ENCODE measurements at regions not wholly inside any gene's neighbourhood (a gene's known extent, or its start where the extent isn't known, plus 50 kb on each side); places are given as distances from the start of the nearest gene placed in this dataset.
A peak's percentile ranks its signal among the peaks of the same experiment; 100 is the strongest.

- no peak overlapping the region for H3K4me3 ChIP-seq (replicated peaks in 1 of 3; ENCODE audit: insufficient read depth in 1 of 3, low read depth in 1 of 3, low read length in 3 of 3)
- H3K79me2 ChIP-seq (ENCODE audit: control insufficient read depth, insufficient read depth, low read length), result no peaks in the 10 kb centered on the region
- POLR2A ChIA-PET, result no interaction called here
- H3K9ac ChIP-seq (replicated peaks; ENCODE audit: extremely low read depth, insufficient read depth, low read length), result no peak overlapping the region
- H4K20me1 ChIP-seq (replicated peaks; ENCODE audit: control insufficient read depth, extremely low read depth, insufficient read depth, low read length), result no peaks in the 10 kb centered on the region
- peaks cover 2% of the 10 kb centered on the region for H3K9me3 ChIP-seq (replicated peaks; ENCODE audit: control insufficient read depth, insufficient read depth, low read length)
- FAIRE-seq, result peak; percentile 72
- H3K4me2 ChIP-seq (ENCODE audit: insufficient read depth, low read length), result no peak overlapping the region
- no peaks in the 10 kb centered on the region for H3K36me3 ChIP-seq (ENCODE audit: control insufficient read depth in 2 of 2, extremely low read depth in 1 of 2, insufficient read depth in 2 of 2, low read length in 2 of 2)
- intact Hi-C loops (cut with micrococcal nuclease) (no loop called here), dilution Hi-C loops (cut with MboI; ENCODE audit: extremely low pct_ligation_motif_present, low sequenced_read_pairs) (no loop called here)
- no peaks in the 10 kb centered on the region for H3K27me3 ChIP-seq (ENCODE audit: control insufficient read depth in 2 of 2, insufficient read depth in 2 of 2, low read length in 2 of 2)
- DNase-seq (ENCODE audit: low read depth, low spot score), result peak; percentile 17
- no peak overlapping the region for H3K27ac ChIP-seq (ENCODE audit: insufficient read depth, low read depth, low read length)
- H3K9me1 ChIP-seq (replicated peaks; ENCODE audit: control insufficient read depth, extremely low read depth, insufficient read depth, low read length), result no peaks in the 10 kb centered on the region
- H3K4me1 ChIP-seq (ENCODE audit: control insufficient read depth, extremely low read depth, insufficient read depth, low read length), result no peaks in the 10 kb centered on the region
- no TSS peak for BruUV-seq (replicated peaks)
- CTCF ChIA-PET, result no interaction called here
- no peak overlapping the region for H2AFZ ChIP-seq (ENCODE audit: low read depth, low read length)
- TF ChIP-seq POLR2AphosphoS5 (IDR thresholded peaks at IDR 0.05; ENCODE audit: insufficient read depth, low read depth, low read length), result no peak
- peak; percentile 21 for TF ChIP-seq FOS (IDR thresholded peaks at IDR 0.05; ENCODE audit: borderline replicate concordance, insufficient read depth, low read length)
Measured at GRCh38 chr4:125021189-125021588, 293.6 kb upstream of the FAT4 start.

- peak; percentile 33 for FAIRE-seq
- dilution Hi-C loops (cut with MboI; ENCODE audit: extremely low pct_ligation_motif_present, low sequenced_read_pairs) (no loop called here), intact Hi-C loops (cut with micrococcal nuclease) (no loop called here)
- Histone ChIP-seq H3K27me3 (ENCODE audit: control insufficient read depth in 2 of 2, insufficient read depth in 2 of 2, low read length in 2 of 2) (no peaks in the 10 kb centered on the region), H3K4me3 (replicated peaks in 1 of 3; ENCODE audit: insufficient read depth in 1 of 3, low read depth in 1 of 3, low read length in 3 of 3) (no peak overlapping the region), H3K9me3 (replicated peaks; ENCODE audit: control insufficient read depth, insufficient read depth, low read length) (peaks cover 2% of the 10 kb centered on the region), H3K9me1 (replicated peaks; ENCODE audit: control insufficient read depth, extremely low read depth, insufficient read depth, low read length) (no peaks in the 10 kb centered on the region), H3K4me1 (ENCODE audit: control insufficient read depth, extremely low read depth, insufficient read depth, low read length) (no peaks in the 10 kb centered on the region), H3K4me2 (ENCODE audit: insufficient read depth, low read length) (no peak overlapping the region), H3K27ac (ENCODE audit: insufficient read depth, low read depth, low read length) (no peak overlapping the region), H3K9ac (replicated peaks; ENCODE audit: extremely low read depth, insufficient read depth, low read length) (no peak overlapping the region), H2AFZ (ENCODE audit: low read depth, low read length) (no peak overlapping the region), H3K36me3 (ENCODE audit: control insufficient read depth in 2 of 2, extremely low read depth in 1 of 2, insufficient read depth in 2 of 2, low read length in 2 of 2) (no peaks in the 10 kb centered on the region), H4K20me1 (replicated peaks; ENCODE audit: control insufficient read depth, extremely low read depth, insufficient read depth, low read length) (no peaks in the 10 kb centered on the region), H3K79me2 (ENCODE audit: control insufficient read depth, insufficient read depth, low read length) (no peaks in the 10 kb centered on the region)
- POLR2A ChIA-PET, result no interaction called here
- TF ChIP-seq MAX (IDR thresholded peaks at IDR 0.05; ENCODE audit: insufficient read depth, insufficient read length), result no peak
- no peak for TF ChIP-seq JUN (IDR thresholded peaks at IDR 0.05; ENCODE audit: borderline replicate concordance, insufficient read depth, insufficient read length, low read depth)
- no TSS peak for BruUV-seq (replicated peaks)
- CTCF ChIA-PET, result no interaction called here
- DNase-seq (ENCODE audit: low read depth, low spot score), result no peak
Measured at GRCh38 chr4:125020089-125021034, 294.4 kb upstream of the FAT4 start.
